ENCODE measurements at regions not wholly inside any gene's neighbourhood (a gene's known extent, or its start where the extent isn't known, plus 50 kb on each side); places are given as distances from the start of the nearest gene placed in this dataset.

DNA sequence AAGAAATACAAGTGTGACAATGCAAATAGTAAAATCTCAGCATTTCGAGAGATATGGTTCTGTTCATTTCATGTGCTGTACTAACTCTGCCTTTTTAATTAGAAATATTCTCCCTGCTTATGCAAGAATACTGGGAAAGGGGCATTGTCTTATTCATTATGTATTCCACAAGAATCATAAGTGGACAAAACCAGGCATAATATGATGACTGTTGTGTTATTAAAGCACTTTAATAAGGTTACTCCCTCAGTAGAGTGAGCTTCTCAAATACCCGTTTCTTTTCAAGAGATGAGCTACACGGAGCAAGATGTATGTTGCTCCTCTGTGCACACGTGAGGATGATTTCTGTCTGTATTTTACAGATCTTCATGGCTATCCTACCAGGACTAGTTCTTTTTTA lies 638.7 kb upstream of the FANCL start:
- no peak overlapping the region for H3K27ac ChIP-seq (replicated peaks)
- H3K4me3 ChIP-seq (replicated peaks; ENCODE audit: insufficient read depth, low read length), result no peak overlapping the region
- no peak for DNase-seq (ENCODE audit: low read depth in 1 of 2, low spot score in 1 of 2)
- H3K27me3 ChIP-seq (ENCODE audit: insufficient read depth, poor library complexity, severe bottlenecking), result no peaks in the 10 kb centered on the region
- TF ChIP-seq GABPA (IDR thresholded peaks at IDR 0.05; ENCODE audit: low read depth) (no peak), SPI1 (IDR thresholded peaks at IDR 0.05; ENCODE audit: borderline replicate concordance, low read depth) (no peak), POLR2AphosphoS5 (IDR thresholded peaks at IDR 0.05; ENCODE audit: low read depth) (no peak)
- TF ChIP-seq, protein P1, sequence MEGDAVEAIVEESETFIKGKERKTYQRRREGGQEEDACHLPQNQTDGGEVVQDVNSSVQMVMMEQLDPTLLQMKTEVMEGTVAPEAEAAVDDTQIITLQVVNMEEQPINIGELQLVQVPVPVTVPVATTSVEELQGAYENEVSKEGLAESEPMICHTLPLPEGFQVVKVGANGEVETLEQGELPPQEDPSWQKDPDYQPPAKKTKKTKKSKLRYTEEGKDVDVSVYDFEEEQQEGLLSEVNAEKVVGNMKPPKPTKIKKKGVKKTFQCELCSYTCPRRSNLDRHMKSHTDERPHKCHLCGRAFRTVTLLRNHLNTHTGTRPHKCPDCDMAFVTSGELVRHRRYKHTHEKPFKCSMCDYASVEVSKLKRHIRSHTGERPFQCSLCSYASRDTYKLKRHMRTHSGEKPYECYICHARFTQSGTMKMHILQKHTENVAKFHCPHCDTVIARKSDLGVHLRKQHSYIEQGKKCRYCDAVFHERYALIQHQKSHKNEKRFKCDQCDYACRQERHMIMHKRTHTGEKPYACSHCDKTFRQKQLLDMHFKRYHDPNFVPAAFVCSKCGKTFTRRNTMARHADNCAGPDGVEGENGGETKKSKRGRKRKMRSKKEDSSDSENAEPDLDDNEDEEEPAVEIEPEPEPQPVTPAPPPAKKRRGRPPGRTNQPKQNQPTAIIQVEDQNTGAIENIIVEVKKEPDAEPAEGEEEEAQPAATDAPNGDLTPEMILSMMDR (IDR thresholded peaks at IDR 0.05; ENCODE audit: insufficient read depth, low read length), result no peak
- TF ChIP-seq, protein P2, sequence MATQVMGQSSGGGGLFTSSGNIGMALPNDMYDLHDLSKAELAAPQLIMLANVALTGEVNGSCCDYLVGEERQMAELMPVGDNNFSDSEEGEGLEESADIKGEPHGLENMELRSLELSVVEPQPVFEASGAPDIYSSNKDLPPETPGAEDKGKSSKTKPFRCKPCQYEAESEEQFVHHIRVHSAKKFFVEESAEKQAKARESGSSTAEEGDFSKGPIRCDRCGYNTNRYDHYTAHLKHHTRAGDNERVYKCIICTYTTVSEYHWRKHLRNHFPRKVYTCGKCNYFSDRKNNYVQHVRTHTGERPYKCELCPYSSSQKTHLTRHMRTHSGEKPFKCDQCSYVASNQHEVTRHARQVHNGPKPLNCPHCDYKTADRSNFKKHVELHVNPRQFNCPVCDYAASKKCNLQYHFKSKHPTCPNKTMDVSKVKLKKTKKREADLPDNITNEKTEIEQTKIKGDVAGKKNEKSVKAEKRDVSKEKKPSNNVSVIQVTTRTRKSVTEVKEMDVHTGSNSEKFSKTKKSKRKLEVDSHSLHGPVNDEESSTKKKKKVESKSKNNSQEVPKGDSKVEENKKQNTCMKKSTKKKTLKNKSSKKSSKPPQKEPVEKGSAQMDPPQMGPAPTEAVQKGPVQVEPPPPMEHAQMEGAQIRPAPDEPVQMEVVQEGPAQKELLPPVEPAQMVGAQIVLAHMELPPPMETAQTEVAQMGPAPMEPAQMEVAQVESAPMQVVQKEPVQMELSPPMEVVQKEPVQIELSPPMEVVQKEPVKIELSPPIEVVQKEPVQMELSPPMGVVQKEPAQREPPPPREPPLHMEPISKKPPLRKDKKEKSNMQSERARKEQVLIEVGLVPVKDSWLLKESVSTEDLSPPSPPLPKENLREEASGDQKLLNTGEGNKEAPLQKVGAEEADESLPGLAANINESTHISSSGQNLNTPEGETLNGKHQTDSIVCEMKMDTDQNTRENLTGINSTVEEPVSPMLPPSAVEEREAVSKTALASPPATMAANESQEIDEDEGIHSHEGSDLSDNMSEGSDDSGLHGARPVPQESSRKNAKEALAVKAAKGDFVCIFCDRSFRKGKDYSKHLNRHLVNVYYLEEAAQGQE (IDR thresholded peaks at IDR 0.05; ENCODE audit: insufficient replicate concordance, low read depth), result no peak

DNA sequence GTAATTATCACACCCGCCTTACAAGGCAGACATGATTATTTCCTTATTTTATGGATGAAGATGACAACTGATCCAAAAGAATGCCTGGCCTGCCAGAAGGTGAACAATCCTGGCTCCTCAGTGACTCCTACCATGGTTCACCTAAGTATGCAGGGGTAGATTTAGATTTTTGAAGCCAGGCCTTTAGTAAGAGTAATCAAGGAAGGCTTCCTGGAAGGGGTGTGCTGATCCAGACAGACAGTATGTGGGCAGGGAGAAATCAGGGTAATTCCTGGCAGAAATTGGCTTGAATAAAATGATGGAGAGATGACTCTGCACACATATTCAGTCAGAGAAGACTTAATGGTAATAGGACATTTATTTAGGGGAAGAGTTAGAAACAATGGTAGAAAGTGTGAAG lies 637.7 kb upstream of the FANCL start:
- no peaks in the 10 kb centered on the region for H3K27me3 ChIP-seq (ENCODE audit: insufficient read depth, poor library complexity, severe bottlenecking)
- H3K4me3 ChIP-seq (replicated peaks; ENCODE audit: insufficient read depth, low read length), result no peak overlapping the region
- DNase-seq (ENCODE audit: low read depth in 1 of 2, low spot score in 1 of 2), result no peak
- TF ChIP-seq, protein P1 (IDR thresholded peaks at IDR 0.05; ENCODE audit: insufficient read depth, low read length), result no peak
- H3K27ac ChIP-seq (replicated peaks), result no peak overlapping the region

DNA sequence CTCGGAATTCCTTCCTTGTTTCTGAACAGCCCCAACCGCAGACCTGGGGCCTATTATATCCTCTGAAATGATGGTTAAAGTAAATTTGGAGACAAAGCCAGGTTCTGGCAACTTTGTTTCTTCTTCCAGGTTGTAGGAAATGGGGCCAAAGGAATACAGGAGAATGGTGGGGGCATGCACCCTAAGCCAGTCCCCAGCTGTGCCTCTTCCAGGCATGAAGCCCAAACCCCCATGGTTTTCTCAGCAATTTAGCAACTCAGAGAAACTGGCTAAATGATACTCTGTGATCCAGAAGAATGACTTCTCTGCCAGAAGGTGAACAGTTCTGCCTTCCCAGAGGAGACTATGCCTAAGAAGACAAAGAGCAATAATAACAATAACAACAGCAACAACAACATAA lies 635.0 kb upstream of the FANCL start:
- H3K27me3 ChIP-seq (ENCODE audit: insufficient read depth, poor library complexity, severe bottlenecking), result no peaks in the 10 kb centered on the region
- H3K4me3 ChIP-seq (replicated peaks; ENCODE audit: insufficient read depth, low read length), result no peak overlapping the region
- no peak overlapping the region for H3K27ac ChIP-seq (replicated peaks)
- DNase-seq (ENCODE audit: low read depth in 1 of 2, low spot score in 1 of 2), result no peak
- TF ChIP-seq POLR2AphosphoS5 (IDR thresholded peaks at IDR 0.05; ENCODE audit: low read depth) (no peak), SPI1 (IDR thresholded peaks at IDR 0.05; ENCODE audit: borderline replicate concordance, low read depth) (no peak), GABPA (IDR thresholded peaks at IDR 0.05; ENCODE audit: low read depth) (no peak)
- TF ChIP-seq, protein P1 (IDR thresholded peaks at IDR 0.05; ENCODE audit: insufficient read depth, low read length), result no peak
- TF ChIP-seq, protein P2 (IDR thresholded peaks at IDR 0.05; ENCODE audit: insufficient replicate concordance, low read depth), result no peak

DNA sequence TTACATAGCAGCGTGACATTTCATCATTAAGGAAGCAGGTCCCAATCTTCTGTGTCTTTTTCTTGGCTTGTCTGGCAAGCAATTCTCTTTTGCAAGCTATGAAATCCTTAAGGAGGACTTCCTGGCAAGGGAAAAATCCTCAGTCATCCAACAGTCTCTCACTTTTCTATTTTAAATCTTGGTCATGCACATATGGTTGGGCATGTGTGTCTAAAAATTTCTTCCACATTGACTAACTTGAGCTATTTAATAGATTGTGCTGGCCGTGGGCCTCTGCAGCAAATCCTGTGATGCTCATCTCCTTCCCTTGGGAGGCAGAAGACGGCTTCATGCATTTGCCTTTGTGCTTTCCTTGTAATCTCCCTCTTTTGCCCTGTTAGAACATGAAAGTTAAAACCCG lies 634.3 kb upstream of the FANCL start:
- H3K4me3 ChIP-seq (replicated peaks; ENCODE audit: insufficient read depth, low read length), result no peak overlapping the region
- no peak for DNase-seq (ENCODE audit: low read depth in 1 of 2, low spot score in 1 of 2)
- TF ChIP-seq SPI1 (IDR thresholded peaks at IDR 0.05; ENCODE audit: borderline replicate concordance, low read depth) (no peak), POLR2AphosphoS5 (IDR thresholded peaks at IDR 0.05; ENCODE audit: low read depth) (no peak), GABPA (IDR thresholded peaks at IDR 0.05; ENCODE audit: low read depth) (no peak)
- TF ChIP-seq, protein P2 (IDR thresholded peaks at IDR 0.05; ENCODE audit: insufficient replicate concordance, low read depth), result no peak
- TF ChIP-seq, protein P1 (IDR thresholded peaks at IDR 0.05; ENCODE audit: insufficient read depth, low read length), result no peak
- no peak overlapping the region for H3K27ac ChIP-seq (replicated peaks)
- H3K27me3 ChIP-seq (ENCODE audit: insufficient read depth, poor library complexity, severe bottlenecking), result no peaks in the 10 kb centered on the region

Measured in HL-60 (cell line).